ENCODE measurements at regions not wholly inside any gene's neighbourhood (a gene's known extent, or its start where the extent isn't known, plus 50 kb on each side); places are given as distances from the start of the nearest gene placed in this dataset.

GRCh38 chr20:39176457-39176856 lies 214.3 kb downstream of the DHX35 start:
- Histone ChIP-seq H3K9me2 (replicated peaks; ENCODE audit: low read length) (no peaks in the 10 kb centered on the region), H3K9me3 (ENCODE audit: low read length) (no peaks in the 10 kb centered on the region), H2AFZ (ENCODE audit: low read length) (no peak overlapping the region), H3F3A (ENCODE audit: low read length, unreplicated experiment) (no peaks in the 10 kb centered on the region), H3K4me2 (ENCODE audit: low read length) (no peak overlapping the region), H3K79me2 (ENCODE audit: low read length) (no peaks in the 10 kb centered on the region), H3K36me3 (ENCODE audit: low read depth, low read length) (no peaks in the 10 kb centered on the region), H3K27me3 (ENCODE audit: low read length) (no peaks in the 10 kb centered on the region; the same call in 1 of the 2 replicates), H3K9ac (ENCODE audit: low read length) (no peak overlapping the region), H3K4me3 (ENCODE audit: low read length) (no peak overlapping the region), H3K4me1 (ENCODE audit: insufficient read depth, low read length) (no peaks in the 10 kb centered on the region), H3K27ac (ENCODE audit: low read length) (no peak overlapping the region), H4K20me1 (ENCODE audit: low read length) (no peaks in the 10 kb centered on the region)
- TF ChIP-seq CTCF (conservative IDR thresholded peaks at IDR 0.05; ENCODE audit: low read depth, low read length): no peak
- no peak for TF ChIP-seq EZH2 (IDR thresholded peaks at IDR 0.05; ENCODE audit: low read length, unreplicated experiment)
- TF ChIP-seq EZH2phosphoT487 (IDR thresholded peaks at IDR 0.05; ENCODE audit: borderline replicate concordance, low read length): no peak
- no TSS peak for BruUV-seq (replicated peaks)
- no peak for DNase-seq
- ChIA-PET CTCF (interaction anchor here (0.6 kb wide), 1 partner anchor 104 kb away, joined by 3 read pairs; no protein-coding TSS in a partner anchor), POLR2A (ENCODE audit: unreplicated experiment) (no interaction called here)
- intact Hi-C loops (cut with micrococcal nuclease): no loop called here
- no peak for ATAC-seq

- ChIA-PET CTCF (no interaction called here), POLR2A (ENCODE audit: unreplicated experiment) (no interaction called here)
- Histone ChIP-seq H3K9me3 (ENCODE audit: low read length) (no peaks in the 10 kb centered on the region), H3F3A (ENCODE audit: low read length, unreplicated experiment) (no peaks in the 10 kb centered on the region), H3K36me3 (ENCODE audit: low read depth, low read length) (no peaks in the 10 kb centered on the region), H3K27me3 (ENCODE audit: low read length) (peaks cover 6% of the 10 kb centered on the region; the same call in 1 of the 2 replicates), H3K9me2 (replicated peaks; ENCODE audit: low read length) (no peaks in the 10 kb centered on the region), H2AFZ (ENCODE audit: low read length) (no peak overlapping the region), H3K4me1 (ENCODE audit: insufficient read depth, low read length) (no peaks in the 10 kb centered on the region), H3K4me3 (ENCODE audit: low read length) (no peak overlapping the region), H3K9ac (ENCODE audit: low read length) (no peak overlapping the region), H3K4me2 (ENCODE audit: low read length) (no peak overlapping the region), H4K20me1 (ENCODE audit: low read length) (no peaks in the 10 kb centered on the region), H3K79me2 (ENCODE audit: low read length) (no peaks in the 10 kb centered on the region), H3K27ac (ENCODE audit: low read length) (no peak overlapping the region)
- intact Hi-C loops (cut with micrococcal nuclease): no loop called here
- ATAC-seq (no peak), DNase-seq (no peak)
- TF ChIP-seq EZH2 (IDR thresholded peaks at IDR 0.05; ENCODE audit: low read length, unreplicated experiment): no peak
- TF ChIP-seq CTCF (conservative IDR thresholded peaks at IDR 0.05; ENCODE audit: low read depth, low read length): no peak
- no peak for TF ChIP-seq EZH2phosphoT487 (IDR thresholded peaks at IDR 0.05; ENCODE audit: borderline replicate concordance, low read length)
- BruUV-seq (replicated peaks): no TSS peak
Observed at GRCh38 chr20:39170896-39171463, 208.8 kb downstream of the DHX35 start.

- H3K9me2 ChIP-seq (replicated peaks; ENCODE audit: low read length): no peaks in the 10 kb centered on the region
- no TSS peak for BruUV-seq (replicated peaks)
- H3K27me3 ChIP-seq (ENCODE audit: low read length): peaks cover 6% of the 10 kb centered on the region; the same call in 1 of the 2 replicates
- ATAC-seq: no peak
- ChIA-PET CTCF (no interaction called here), POLR2A (ENCODE audit: unreplicated experiment) (no interaction called here)
- H3K36me3 ChIP-seq (ENCODE audit: low read depth, low read length): no peaks in the 10 kb centered on the region
- H3K9me3 ChIP-seq (ENCODE audit: low read length): no peaks in the 10 kb centered on the region
- H3K79me2 ChIP-seq (ENCODE audit: low read length): no peaks in the 10 kb centered on the region
- H2AFZ ChIP-seq (ENCODE audit: low read length): no peak overlapping the region
- no peak overlapping the region for H3K9ac ChIP-seq (ENCODE audit: low read length)
- DNase-seq: no peak
- intact Hi-C loops (cut with micrococcal nuclease): no loop called here
- no peak overlapping the region for H3K4me2 ChIP-seq (ENCODE audit: low read length)
- no peak overlapping the region for H3K27ac ChIP-seq (ENCODE audit: low read length)
- H4K20me1 ChIP-seq (ENCODE audit: low read length): no peaks in the 10 kb centered on the region
- TF ChIP-seq EZH2 (IDR thresholded peaks at IDR 0.05; ENCODE audit: low read length, unreplicated experiment) (no peak), CTCF (conservative IDR thresholded peaks at IDR 0.05; ENCODE audit: low read depth, low read length) (no peak), EZH2phosphoT487 (IDR thresholded peaks at IDR 0.05; ENCODE audit: borderline replicate concordance, low read length) (no peak)
- no peak overlapping the region for H3K4me3 ChIP-seq (ENCODE audit: low read length)
- H3F3A ChIP-seq (ENCODE audit: low read length, unreplicated experiment): no peaks in the 10 kb centered on the region
- no peaks in the 10 kb centered on the region for H3K4me1 ChIP-seq (ENCODE audit: insufficient read depth, low read length)
Observed at GRCh38 chr20:39165099-39165498, 203.0 kb downstream of the DHX35 start.
